Astrocyte (in vitro differentiated cells and primary cell): ENCODE measurements at regions not wholly inside any gene's neighbourhood (a gene's known extent, or its start where the extent isn't known, plus 50 kb on each side); places are given as distances from the start of the nearest gene placed in this dataset.

ENCODE experiments used
- CTCF ChIP-seq: IDR thresholded peaks from 2 replicates; pipeline ENCODE4 v1.5.1; 2011; ENCODE audit warnings: low read depth, mild to moderate bottlenecking, inconsistent platforms, low read length, moderate library complexity; ENCODE audit not compliant: insufficient read depth
- EZH2 ChIP-seq: IDR thresholded peaks from 2 replicates; pipeline ENCODE4 v1.6.1; 2012; ENCODE audit warnings: mild to moderate bottlenecking, low read length, inconsistent platforms; ENCODE audit not compliant: insufficient read depth

- TF ChIP-seq CTCF, result no peak
- no peak for TF ChIP-seq EZH2
Measured at GRCh38 chr10:125252937-125253336, 92.6 kb upstream of the CTBP2 start.
